GM23338 (cell line): ENCODE measurements at regions not wholly inside any gene's neighbourhood (a gene's known extent, or its start where the extent isn't known, plus 50 kb on each side); places are given as distances from the start of the nearest gene placed in this dataset.

Source experiments
- ATAC-seq: fragments of 200-7000 bp; cut with Tn5 transposase; 3 replicates; pipeline ENCODE4 v1.9.1; 2020
- DNase-seq: peaks from one replicate; pipeline ENCODE4 v3.0.0-alpha.2; 2015; ENCODE audit warnings: low spot score
- H2AFZ ChIP-seq: fragments of 200-600 bp; sonication (generic); 2 replicates; pipeline ENCODE4 v1.8.0; 2016; ENCODE audit warnings: antibody characterized with exemption, mild to moderate bottlenecking, moderate library complexity
- H3F3A ChIP-seq: fragments of 200-600 bp; sonication (generic); replicated peaks from 2 replicates; pipeline ENCODE4 v1.8.0; 2017; ENCODE audit warnings: antibody characterized with exemption, mixed run types, low read depth
- H3K27ac ChIP-seq: fragments of 200-600 bp; sonication (generic); 2 replicates; pipeline ENCODE4 v1.6.1; 2016; ENCODE audit warnings: low read depth
- H3K27me3 ChIP-seq: fragments of 200-600 bp; sonication (generic); 2 replicates; pipeline ENCODE4 v1.8.0; 2016; ENCODE audit warnings: mild to moderate bottlenecking, mixed run types, moderate library complexity; ENCODE audit not compliant: insufficient read depth
- H3K36me3 ChIP-seq: fragments of 200-600 bp; sonication (generic); 2 replicates; pipeline ENCODE4 v1.8.0; 2016; ENCODE audit warnings: mild to moderate bottlenecking; ENCODE audit not compliant: insufficient read depth
- H3K4me1 ChIP-seq: fragments of 200-600 bp; sonication (generic); 2 replicates; pipeline ENCODE4 v1.8.0; 2016; ENCODE audit warnings: mild to moderate bottlenecking, moderate library complexity; ENCODE audit not compliant: insufficient read depth
- H3K4me2 ChIP-seq: fragments of 200-600 bp; sonication (generic); 2 replicates; pipeline ENCODE4 v1.7.1; 2017; ENCODE audit warnings: mixed run types
- H3K4me3 ChIP-seq: fragments of 200-600 bp; sonication (generic); 2 replicates; pipeline ENCODE4 v1.6.1; 2016; ENCODE audit warnings: mixed run types
- H3K79me2 ChIP-seq: fragments of 200-600 bp; sonication (generic); replicated peaks from 2 replicates; pipeline ENCODE4 v1.8.0; 2017; ENCODE audit warnings: mild to moderate bottlenecking; ENCODE audit not compliant: insufficient read depth
- H3K9me2 ChIP-seq: fragments of 200-600 bp; sonication (generic); 2 replicates; pipeline ENCODE4 v1.8.0; 2017; ENCODE audit not compliant: insufficient read depth
- H4K20me1 ChIP-seq: fragments of 200-600 bp; sonication (generic); replicated peaks from 2 replicates; pipeline ENCODE4 v1.8.0; 2017; ENCODE audit warnings: mild to moderate bottlenecking; ENCODE audit not compliant: insufficient read depth
- H3K27ac Mint-ChIP-seq: 2 replicates; pipeline ENCODE4 v1.8.0; 2020; ENCODE audit warnings: inconsistent platforms, mild to moderate bottlenecking, moderate library complexity, mixed read lengths
- H3K27me3 Mint-ChIP-seq: 3 replicates; pipeline ENCODE4 v1.8.0; 2022; ENCODE audit warnings: low read depth, mild to moderate bottlenecking, moderate library complexity, mixed read lengths, inconsistent platforms; ENCODE audit not compliant: insufficient read depth, poor library complexity
- H3K36me3 Mint-ChIP-seq: 3 replicates; pipeline ENCODE4 v1.8.0; 2021; ENCODE audit warnings: low read depth, mild to moderate bottlenecking, inconsistent platforms, moderate library complexity, mixed read lengths
- H3K4me1 Mint-ChIP-seq: 3 replicates; pipeline ENCODE4 v1.8.0; 2020; ENCODE audit warnings: mild to moderate bottlenecking, inconsistent platforms, mixed read lengths
- H3K4me3 Mint-ChIP-seq: 3 replicates; pipeline ENCODE4 v1.8.0; 2021; ENCODE audit warnings: moderate library complexity, mild to moderate bottlenecking, inconsistent platforms, mixed read lengths
- H3K9me3 Mint-ChIP-seq: 3 replicates; pipeline ENCODE4 v1.8.0; 2020; ENCODE audit warnings: moderate library complexity, mild to moderate bottlenecking, inconsistent platforms, mixed read lengths
- CREB1 ChIP-seq: fragments of 250-450 bp; sonication (Bioruptor Pico); IDR thresholded peaks from 2 replicates; pipeline ENCODE4 v1.5.0; 2020; ENCODE audit warnings: low read depth, mild to moderate bottlenecking, moderate library complexity
- ETS1 ChIP-seq: IDR thresholded peaks from 2 replicates; pipeline ENCODE4 v1.6.1; 2016; ENCODE audit warnings: antibody characterized with exemption
- EZH2 ChIP-seq: fragments of 200-600 bp; sonication (generic); IDR thresholded peaks from one replicate; pipeline ENCODE4 v1.8.0; 2017; ENCODE audit warnings: antibody characterized with exemption, mild to moderate bottlenecking, low read depth; ENCODE audit not compliant: unreplicated experiment
- EZH2phosphoT487 ChIP-seq: fragments of 200-600 bp; sonication (generic); IDR thresholded peaks from one replicate; pipeline ENCODE4 v1.8.1; 2018; ENCODE audit warnings: antibody characterized with exemption; ENCODE audit not compliant: unreplicated experiment
- JUNB ChIP-seq: IDR thresholded peaks from one replicate; pipeline ENCODE4 v1.6.1; 2016; ENCODE audit warnings: antibody characterized with exemption; ENCODE audit not compliant: unreplicated experiment
- NANOG ChIP-seq: IDR thresholded peaks from 2 replicates; pipeline ENCODE4 v1.6.1; 2016; ENCODE audit warnings: antibody characterized with exemption, borderline replicate concordance
- POLR2AphosphoS5 ChIP-seq: IDR thresholded peaks from 2 replicates; pipeline ENCODE4 v1.6.1; 2016; ENCODE audit warnings: antibody characterized with exemption, low read depth
- REST ChIP-seq: IDR thresholded peaks from one replicate; pipeline ENCODE4 v1.6.1; 2018; ENCODE audit warnings: antibody characterized with exemption; ENCODE audit not compliant: unreplicated experiment
- STAT1 ChIP-seq: IDR thresholded peaks from one replicate; pipeline ENCODE4 v1.6.1; 2016; ENCODE audit warnings: antibody characterized with exemption; ENCODE audit not compliant: unreplicated experiment
- ZNF114 ChIP-seq: fragments of 250-450 bp; sonication (Bioruptor Pico); IDR thresholded peaks from 2 replicates; pipeline ENCODE4 v1.5.0; 2020; ENCODE audit warnings: mild to moderate bottlenecking, moderate library complexity
- ZNF331 ChIP-seq: fragments of 250-450 bp; sonication (Bioruptor Pico); IDR thresholded peaks from 2 replicates; pipeline ENCODE4 v1.5.0; 2020; ENCODE audit warnings: low read depth, mild to moderate bottlenecking, moderate library complexity
- TF ChIP-seq, protein P1 (sequence below), 2 experiments: fragments of 200-600 bp in 1 of 2; sonication (generic) in 1 of 2; conservative IDR thresholded peaks; 2 replicates each; pipeline versions ENCODE4 v1.5.1 to v1.6.1; 2016 to 2017; ENCODE audit warnings: antibody characterized with exemption in 2 of 2, low read depth in 2 of 2, mild to moderate bottlenecking in 2 of 2, moderate library complexity in 1 of 2
- TF ChIP-seq, protein P2 (sequence below): fragments of 250-450 bp; sonication (Bioruptor Pico); IDR thresholded peaks from 2 replicates; pipeline ENCODE4 v1.5.0; 2020; ENCODE audit warnings: mild to moderate bottlenecking, moderate library complexity

DNA sequence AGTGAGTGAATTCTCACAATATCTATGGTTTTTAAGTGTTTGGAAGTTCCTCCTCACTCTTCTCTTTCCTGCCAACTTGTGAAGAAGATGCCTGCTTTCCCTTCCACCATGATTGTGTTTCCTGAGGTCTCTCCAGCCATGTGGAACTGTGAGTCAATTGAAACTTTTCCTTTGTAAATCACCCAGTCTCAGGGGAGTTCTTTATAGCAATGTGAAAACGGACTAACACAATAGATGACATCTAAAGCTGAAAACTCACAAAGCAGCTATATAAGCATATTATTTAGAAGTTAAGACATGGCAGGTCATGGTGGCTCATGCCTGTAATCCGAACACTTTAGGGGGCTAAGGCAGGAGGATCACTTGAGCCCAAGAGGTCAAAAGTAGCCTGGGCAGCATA, 130.2 kb downstream of the ARRDC3 start:
- Histone ChIP-seq H3K9me2 (no peaks in the 10 kb centered on the region), H3F3A (no peaks in the 10 kb centered on the region), H3K79me2 (no peaks in the 10 kb centered on the region), H3K27ac (no peak overlapping the region), H3K4me3 (no peak overlapping the region), H2AFZ (peak overlapping the region; percentile 15; the same call in 1 of the 2 replicates), H3K27me3 (no peaks in the 10 kb centered on the region), H4K20me1 (no peaks in the 10 kb centered on the region), H3K4me2 (no peak overlapping the region), H3K4me1 (no peaks in the 10 kb centered on the region), H3K36me3 (no peaks in the 10 kb centered on the region)
- no peaks in the 10 kb centered on the region for H3K4me1 Mint-ChIP-seq
- H3K36me3 Mint-ChIP-seq = no peaks in the 10 kb centered on the region
- no peak for TF ChIP-seq ZNF331
- no peak for TF ChIP-seq ZNF114 (CRISPR knock-in tag)
- TF ChIP-seq ETS1 = no peak
- TF ChIP-seq, protein P1, sequence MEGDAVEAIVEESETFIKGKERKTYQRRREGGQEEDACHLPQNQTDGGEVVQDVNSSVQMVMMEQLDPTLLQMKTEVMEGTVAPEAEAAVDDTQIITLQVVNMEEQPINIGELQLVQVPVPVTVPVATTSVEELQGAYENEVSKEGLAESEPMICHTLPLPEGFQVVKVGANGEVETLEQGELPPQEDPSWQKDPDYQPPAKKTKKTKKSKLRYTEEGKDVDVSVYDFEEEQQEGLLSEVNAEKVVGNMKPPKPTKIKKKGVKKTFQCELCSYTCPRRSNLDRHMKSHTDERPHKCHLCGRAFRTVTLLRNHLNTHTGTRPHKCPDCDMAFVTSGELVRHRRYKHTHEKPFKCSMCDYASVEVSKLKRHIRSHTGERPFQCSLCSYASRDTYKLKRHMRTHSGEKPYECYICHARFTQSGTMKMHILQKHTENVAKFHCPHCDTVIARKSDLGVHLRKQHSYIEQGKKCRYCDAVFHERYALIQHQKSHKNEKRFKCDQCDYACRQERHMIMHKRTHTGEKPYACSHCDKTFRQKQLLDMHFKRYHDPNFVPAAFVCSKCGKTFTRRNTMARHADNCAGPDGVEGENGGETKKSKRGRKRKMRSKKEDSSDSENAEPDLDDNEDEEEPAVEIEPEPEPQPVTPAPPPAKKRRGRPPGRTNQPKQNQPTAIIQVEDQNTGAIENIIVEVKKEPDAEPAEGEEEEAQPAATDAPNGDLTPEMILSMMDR (conservative IDR thresholded peaks at IDR 0.05; ENCODE audit: low read depth in 2 of 2) = no peak
- no peak for TF ChIP-seq POLR2AphosphoS5
- no peak for TF ChIP-seq JUNB
- no peak for TF ChIP-seq EZH2
- no peak for TF ChIP-seq REST
- TF ChIP-seq STAT1 = no peak
- no peak for TF ChIP-seq EZH2phosphoT487
- TF ChIP-seq, protein P2, sequence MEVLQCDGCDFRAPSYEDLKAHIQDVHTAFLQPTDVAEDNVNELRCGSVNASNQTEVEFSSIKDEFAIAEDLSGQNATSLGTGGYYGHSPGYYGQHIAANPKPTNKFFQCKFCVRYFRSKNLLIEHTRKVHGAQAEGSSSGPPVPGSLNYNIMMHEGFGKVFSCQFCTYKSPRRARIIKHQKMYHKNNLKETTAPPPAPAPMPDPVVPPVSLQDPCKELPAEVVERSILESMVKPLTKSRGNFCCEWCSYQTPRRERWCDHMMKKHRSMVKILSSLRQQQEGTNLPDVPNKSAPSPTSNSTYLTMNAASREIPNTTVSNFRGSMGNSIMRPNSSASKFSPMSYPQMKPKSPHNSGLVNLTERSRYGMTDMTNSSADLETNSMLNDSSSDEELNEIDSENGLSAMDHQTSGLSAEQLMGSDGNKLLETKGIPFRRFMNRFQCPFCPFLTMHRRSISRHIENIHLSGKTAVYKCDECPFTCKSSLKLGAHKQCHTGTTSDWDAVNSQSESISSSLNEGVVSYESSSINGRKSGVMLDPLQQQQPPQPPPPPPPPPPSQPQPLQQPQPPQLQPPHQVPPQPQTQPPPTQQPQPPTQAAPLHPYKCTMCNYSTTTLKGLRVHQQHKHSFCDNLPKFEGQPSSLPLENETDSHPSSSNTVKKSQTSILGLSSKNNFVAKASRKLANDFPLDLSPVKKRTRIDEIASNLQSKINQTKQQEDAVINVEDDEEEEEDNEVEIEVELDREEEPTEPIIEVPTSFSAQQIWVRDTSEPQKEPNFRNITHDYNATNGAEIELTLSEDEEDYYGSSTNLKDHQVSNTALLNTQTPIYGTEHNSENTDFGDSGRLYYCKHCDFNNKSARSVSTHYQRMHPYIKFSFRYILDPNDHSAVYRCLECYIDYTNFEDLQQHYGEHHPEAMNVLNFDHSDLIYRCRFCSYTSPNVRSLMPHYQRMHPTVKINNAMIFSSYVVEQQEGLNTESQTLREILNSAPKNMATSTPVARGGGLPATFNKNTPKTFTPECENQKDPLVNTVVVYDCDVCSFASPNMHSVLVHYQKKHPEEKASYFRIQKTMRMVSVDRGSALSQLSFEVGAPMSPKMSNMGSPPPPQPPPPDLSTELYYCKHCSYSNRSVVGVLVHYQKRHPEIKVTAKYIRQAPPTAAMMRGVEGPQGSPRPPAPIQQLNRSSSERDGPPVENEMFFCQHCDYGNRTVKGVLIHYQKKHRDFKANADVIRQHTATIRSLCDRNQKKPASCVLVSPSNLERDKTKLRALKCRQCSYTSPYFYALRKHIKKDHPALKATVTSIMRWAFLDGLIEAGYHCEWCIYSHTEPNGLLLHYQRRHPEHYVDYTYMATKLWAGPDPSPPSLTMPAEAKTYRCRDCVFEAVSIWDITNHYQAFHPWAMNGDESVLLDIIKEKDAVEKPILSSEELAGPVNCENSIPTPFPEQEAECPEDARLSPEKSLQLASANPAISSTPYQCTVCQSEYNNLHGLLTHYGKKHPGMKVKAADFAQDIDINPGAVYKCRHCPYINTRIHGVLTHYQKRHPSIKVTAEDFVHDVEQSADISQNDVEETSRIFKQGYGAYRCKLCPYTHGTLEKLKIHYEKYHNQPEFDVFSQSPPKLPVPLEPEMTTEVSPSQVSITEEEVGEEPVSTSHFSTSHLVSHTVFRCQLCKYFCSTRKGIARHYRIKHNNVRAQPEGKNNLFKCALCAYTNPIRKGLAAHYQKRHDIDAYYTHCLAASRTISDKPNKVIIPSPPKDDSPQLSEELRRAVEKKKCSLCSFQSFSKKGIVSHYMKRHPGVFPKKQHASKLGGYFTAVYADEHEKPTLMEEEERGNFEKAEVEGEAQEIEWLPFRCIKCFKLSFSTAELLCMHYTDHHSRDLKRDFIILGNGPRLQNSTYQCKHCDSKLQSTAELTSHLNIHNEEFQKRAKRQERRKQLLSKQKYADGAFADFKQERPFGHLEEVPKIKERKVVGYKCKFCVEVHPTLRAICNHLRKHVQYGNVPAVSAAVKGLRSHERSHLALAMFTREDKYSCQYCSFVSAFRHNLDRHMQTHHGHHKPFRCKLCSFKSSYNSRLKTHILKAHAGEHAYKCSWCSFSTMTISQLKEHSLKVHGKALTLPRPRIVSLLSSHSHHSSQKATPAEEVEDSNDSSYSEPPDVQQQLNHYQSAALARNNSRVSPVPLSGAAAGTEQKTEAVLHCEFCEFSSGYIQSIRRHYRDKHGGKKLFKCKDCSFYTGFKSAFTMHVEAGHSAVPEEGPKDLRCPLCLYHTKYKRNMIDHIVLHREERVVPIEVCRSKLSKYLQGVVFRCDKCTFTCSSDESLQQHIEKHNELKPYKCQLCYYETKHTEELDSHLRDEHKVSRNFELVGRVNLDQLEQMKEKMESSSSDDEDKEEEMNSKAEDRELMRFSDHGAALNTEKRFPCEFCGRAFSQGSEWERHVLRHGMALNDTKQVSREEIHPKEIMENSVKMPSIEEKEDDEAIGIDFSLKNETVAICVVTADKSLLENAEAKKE (CRISPR knock-in tag) = no peak
- no peak for TF ChIP-seq NANOG
- TF ChIP-seq CREB1 (CRISPR knock-in tag) = no peak
- DNase-seq = no peak
- ATAC-seq = no peak
- H3K27me3 Mint-ChIP-seq = no peaks in the 10 kb centered on the region
- H3K9me3 Mint-ChIP-seq = no peaks in the 10 kb centered on the region; the same call in 2 of the 3 replicates
- no peak overlapping the region for H3K4me3 Mint-ChIP-seq
- H3K27ac Mint-ChIP-seq = no peak overlapping the region
